ENCODE measurements at regions not wholly inside any gene's neighbourhood (a gene's known extent, or its start where the extent isn't known, plus 50 kb on each side); places are given as distances from the start of the nearest gene placed in this dataset.

DNA sequence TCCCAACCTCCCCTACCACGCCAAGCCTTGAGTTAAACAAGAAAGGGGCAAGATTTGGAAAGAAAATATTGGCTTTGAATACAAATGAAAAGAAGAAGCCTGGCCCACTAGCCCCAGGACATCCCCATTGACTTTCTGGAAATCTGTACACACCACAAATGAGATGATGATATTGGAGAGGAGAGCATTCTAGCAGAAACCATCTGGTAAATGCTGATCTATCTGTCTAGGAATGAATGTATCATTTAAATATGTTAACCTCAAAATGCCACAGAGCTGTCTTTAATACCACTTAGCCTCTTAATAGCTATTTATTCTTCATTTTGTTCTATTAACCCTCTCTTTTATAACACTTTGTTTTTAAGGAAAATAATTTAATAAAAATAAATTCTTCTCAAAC, 270.2 kb upstream of the PDE4D start:
- peaks cover 5 to 6% of the 10 kb centered on the region in 2 donors for H3K9me3 Mint-ChIP-seq
- H3K4me1 Mint-ChIP-seq (ENCODE audit: low read depth), result no peaks in the 10 kb centered on the region
- ATAC-seq (replicated peaks in 1 of 2) (no peak), DNase-seq (no peak)
- H3K4me3 Mint-ChIP-seq, result no peak overlapping the region
- no peak overlapping the region for H3K27ac Mint-ChIP-seq
- H3K27me3 Mint-ChIP-seq (ENCODE audit: low read depth), result no peaks in the 10 kb centered on the region
- no peaks in the 10 kb centered on the region for H3K36me3 Mint-ChIP-seq (ENCODE audit: insufficient read depth in 2 of 2)

DNA sequence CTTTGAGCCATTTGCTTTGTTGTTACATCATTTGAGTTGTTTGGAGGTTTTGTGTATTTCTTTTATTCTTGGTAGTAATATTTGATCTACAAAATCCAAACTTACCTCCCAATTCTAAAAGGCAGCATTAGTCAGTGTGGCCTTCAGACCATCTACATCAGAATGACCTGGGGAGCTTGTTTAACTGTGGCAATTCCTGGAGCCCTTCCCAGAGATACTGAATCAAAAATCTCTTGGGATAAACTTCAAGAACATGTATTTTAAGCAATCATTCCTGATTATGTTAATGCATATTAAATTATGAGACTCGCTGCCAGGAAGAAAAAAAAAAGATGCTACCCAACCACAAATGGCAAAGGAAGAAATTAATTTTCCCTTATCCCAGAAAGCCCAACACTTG, 268.9 kb upstream of the PDE4D start:
- no peaks in the 10 kb centered on the region for H3K36me3 Mint-ChIP-seq (ENCODE audit: insufficient read depth in 2 of 2)
- no peak overlapping the region for H3K4me3 Mint-ChIP-seq
- H3K27ac Mint-ChIP-seq, result no peak overlapping the region
- no peaks in the 10 kb centered on the region for H3K4me1 Mint-ChIP-seq (ENCODE audit: low read depth)
- no peaks in the 10 kb centered on the region for H3K27me3 Mint-ChIP-seq (ENCODE audit: low read depth)
- ATAC-seq (replicated peaks in 1 of 2) (no peak), DNase-seq (no peak)
- H3K9me3 Mint-ChIP-seq, result peaks cover under 1 to 2% of the 10 kb centered on the region in 2 donors

DNA sequence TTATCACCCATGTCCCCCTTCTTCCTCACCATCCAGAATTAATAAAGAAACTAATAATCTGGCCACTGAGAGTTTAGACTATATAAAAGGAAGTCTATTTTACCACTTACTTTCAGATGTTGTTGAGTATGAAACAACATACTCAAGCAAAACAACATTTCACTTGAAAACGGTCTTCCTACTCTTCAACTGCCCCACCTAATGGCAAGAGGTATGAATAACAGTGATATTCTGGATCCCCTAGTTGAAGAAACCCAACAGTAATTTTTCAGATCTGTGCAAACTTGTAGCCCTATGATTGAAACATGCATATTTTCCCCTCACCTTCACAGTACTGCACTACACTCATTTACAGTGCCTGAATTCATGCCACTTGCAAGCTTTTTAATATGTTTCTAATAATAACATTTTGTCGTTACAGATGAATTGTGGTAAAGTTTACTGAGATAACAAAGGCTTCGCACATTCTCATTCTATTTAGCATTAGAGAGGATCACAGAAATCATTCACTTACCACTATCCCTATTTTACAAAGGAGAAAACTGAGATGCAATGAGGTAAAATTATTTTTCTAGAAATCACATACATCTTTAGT, 267.9 kb upstream of the PDE4D start:
- no peaks in the 10 kb centered on the region for H3K4me1 Mint-ChIP-seq (ENCODE audit: low read depth)
- no peak for DNase-seq
- no peaks in the 10 kb centered on the region for H3K36me3 Mint-ChIP-seq (ENCODE audit: insufficient read depth in 2 of 2)
- peaks cover 0 to 2% of the 10 kb centered on the region in 2 donors for H3K9me3 Mint-ChIP-seq
- H3K27ac Mint-ChIP-seq, result no peak overlapping the region
- no peak overlapping the region for H3K4me3 Mint-ChIP-seq
- no peak for ATAC-seq (replicated peaks in 1 of 2)
- no peaks in the 10 kb centered on the region for H3K27me3 Mint-ChIP-seq (ENCODE audit: low read depth)

DNA sequence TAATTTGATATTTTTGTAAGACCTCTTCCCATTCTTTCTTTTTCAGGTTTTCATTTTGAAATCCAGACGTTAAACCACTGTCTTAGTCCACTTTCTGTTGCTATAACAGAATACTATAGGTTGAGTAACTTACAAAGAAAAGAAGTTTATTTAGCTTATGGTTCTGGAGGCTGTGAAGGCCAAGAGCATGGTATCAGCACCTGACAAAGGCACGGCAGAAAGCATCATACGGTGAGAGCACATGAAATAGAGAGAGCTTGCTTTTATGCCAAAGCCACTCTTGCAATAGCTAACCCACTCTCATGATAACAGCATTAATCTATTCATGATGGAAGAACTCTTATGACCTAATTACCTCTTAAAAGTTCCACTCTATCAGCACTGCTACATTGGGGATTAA, 255.6 kb upstream of the PDE4D start:
- Mint-ChIP-seq H3K27ac (no peak overlapping the region), H3K27me3 (ENCODE audit: low read depth) (no peaks in the 10 kb centered on the region), H3K4me1 (ENCODE audit: low read depth) (no peaks in the 10 kb centered on the region), H3K4me3 (no peak overlapping the region), H3K36me3 (ENCODE audit: insufficient read depth in 2 of 2) (no peaks in the 10 kb centered on the region), H3K9me3 (peaks cover 0 to 8% of the 10 kb centered on the region in 2 donors)
- ATAC-seq (replicated peaks in 1 of 2) (no peak), DNase-seq (no peak)

DNA sequence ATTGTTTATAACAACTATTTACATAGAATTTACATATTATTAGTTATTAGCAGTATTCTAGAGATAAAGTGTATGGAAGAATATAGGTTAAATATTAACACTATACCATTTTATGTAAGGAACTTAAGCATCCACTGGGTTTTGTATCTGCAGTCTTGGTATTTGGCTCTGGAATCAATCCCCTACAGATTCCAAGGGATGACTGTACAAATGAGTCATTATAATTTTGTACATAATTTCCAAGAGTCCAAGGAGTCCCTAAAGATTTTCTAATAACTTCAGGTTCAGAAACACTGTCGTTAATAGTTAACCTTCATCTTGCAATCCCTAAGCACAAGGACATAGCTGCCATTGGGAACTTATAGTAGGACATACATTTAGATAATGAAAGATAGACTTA, 254.8 kb upstream of the PDE4D start:
- no peaks in the 10 kb centered on the region for H3K36me3 Mint-ChIP-seq (ENCODE audit: insufficient read depth in 2 of 2)
- H3K27ac Mint-ChIP-seq, result no peak overlapping the region

DNA sequence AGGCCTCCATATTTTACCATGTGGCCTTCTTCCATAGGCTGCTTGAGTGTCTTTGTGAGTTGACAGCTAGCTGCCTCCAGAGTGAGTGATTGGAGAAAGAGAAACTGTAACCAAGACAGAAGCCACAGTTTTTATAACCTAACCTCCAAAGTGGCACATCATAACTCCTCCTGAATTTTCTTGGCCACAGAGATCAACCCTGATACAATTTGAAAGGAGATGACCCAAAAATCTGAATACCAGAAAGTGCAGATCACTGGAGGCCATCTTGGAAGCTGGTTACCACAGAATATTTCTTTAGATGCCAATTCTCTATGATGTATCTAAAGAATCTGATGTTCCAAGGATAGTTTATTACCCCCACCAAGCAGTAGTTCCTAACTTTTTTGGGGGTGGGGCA, 254.3 kb upstream of the PDE4D start:
- Mint-ChIP-seq H3K27ac (no peak overlapping the region), H3K4me1 (ENCODE audit: low read depth) (no peaks in the 10 kb centered on the region), H3K4me3 (no peak overlapping the region), H3K27me3 (ENCODE audit: low read depth) (no peaks in the 10 kb centered on the region), H3K9me3 (peaks cover 0 to 6% of the 10 kb centered on the region in 2 donors), H3K36me3 (ENCODE audit: insufficient read depth in 2 of 2) (no peaks in the 10 kb centered on the region)
- DNase-seq (no peak), ATAC-seq (replicated peaks in 1 of 2) (no peak)

More for the DNA sequence above, 254.8 kb upstream of the PDE4D start:
- Mint-ChIP-seq H3K4me1 (ENCODE audit: low read depth) (no peaks in the 10 kb centered on the region), H3K9me3 (peaks cover 0 to 8% of the 10 kb centered on the region in 2 donors), H3K4me3 (no peak overlapping the region), H3K27me3 (ENCODE audit: low read depth) (no peaks in the 10 kb centered on the region)
- no peak for DNase-seq
- no peak for ATAC-seq (replicated peaks in 1 of 2)

DNA sequence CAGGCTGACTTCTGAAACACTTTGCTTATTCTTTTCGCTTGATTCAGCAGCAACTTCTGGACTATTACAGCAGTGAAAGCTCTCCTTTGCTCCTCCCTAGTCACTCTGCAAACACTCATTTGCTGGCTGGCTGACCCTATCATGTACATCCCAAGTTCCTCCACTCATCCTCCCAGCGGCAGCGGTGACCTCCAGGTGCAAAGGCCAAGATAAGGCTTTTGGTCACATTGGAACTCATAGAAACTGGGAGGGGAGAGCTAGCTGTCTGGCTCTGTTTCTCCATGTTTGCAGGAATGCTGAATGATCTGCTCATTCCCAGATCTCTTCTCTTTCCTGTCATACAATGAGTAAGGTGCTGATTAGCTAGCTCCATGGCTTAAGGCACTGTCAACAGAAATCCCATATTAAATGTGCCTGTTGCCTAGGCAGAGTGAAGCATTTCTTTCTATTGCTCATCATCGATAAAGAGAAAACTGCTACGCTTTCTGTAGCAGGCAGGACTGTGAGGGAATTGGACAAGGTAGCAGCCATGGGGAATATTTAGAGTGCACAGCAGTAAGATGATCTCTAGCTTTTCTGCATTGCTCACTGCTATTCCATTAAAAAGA, 250.5 kb upstream of the PDE4D start:
- Mint-ChIP-seq H3K36me3 (ENCODE audit: insufficient read depth in 2 of 2) (no peaks in the 10 kb centered on the region), H3K4me3 (no peak overlapping the region), H3K27me3 (ENCODE audit: low read depth) (no peaks in the 10 kb centered on the region), H3K27ac (no peak overlapping the region), H3K9me3 (peaks cover 0 to 4% of the 10 kb centered on the region in 2 donors), H3K4me1 (ENCODE audit: low read depth) (no peaks in the 10 kb centered on the region)
- ATAC-seq (replicated peaks in 1 of 2), result no peak
- DNase-seq, result no peak

DNA sequence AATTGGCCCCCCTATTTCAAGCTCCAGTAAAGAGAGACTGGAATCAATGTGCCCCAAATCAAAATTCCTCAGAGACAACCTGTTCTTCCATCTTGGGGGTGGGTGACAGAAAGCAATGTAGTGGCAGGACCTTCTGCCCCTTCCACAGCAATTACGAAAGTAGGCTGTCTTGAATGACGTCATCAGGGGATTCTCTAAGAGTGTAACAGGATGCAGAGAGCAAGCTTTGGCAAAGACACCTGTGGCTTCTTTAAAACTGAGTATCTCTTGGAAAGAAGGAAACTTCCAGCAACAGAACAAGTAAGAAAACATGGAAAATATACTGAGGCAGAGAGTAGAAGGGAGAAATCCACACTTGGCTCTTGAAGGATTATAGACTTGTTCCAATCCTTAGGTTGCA, 247.6 kb upstream of the PDE4D start:
- Mint-ChIP-seq H3K9me3 (peaks cover 0 to 2% of the 10 kb centered on the region in 2 donors), H3K27ac (no peak overlapping the region), H3K4me1 (ENCODE audit: low read depth) (no peaks in the 10 kb centered on the region), H3K27me3 (ENCODE audit: low read depth) (no peaks in the 10 kb centered on the region), H3K36me3 (ENCODE audit: insufficient read depth in 2 of 2) (no peaks in the 10 kb centered on the region), H3K4me3 (no peak overlapping the region)
- DNase-seq, result no peak
- ATAC-seq (replicated peaks in 1 of 2), result no peak

DNA sequence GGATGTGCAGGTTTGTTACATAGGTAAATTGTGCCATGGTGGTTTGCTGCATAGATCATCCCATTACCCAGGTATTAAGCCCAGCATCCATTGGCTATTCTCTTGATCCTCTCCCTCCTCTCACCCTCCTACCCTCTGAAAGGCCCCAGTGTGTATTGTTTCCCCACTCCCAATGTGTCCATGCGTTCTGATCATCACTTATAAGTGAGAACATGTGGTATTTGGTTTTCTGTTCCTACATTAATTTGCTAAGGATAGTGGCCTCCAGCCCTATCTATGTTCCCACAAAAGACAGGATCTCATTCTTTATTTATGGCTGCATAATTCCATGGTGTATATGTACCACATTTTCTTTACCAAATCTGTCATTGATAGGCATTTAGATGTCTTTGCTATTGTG, 243.3 kb upstream of the PDE4D start:
- Mint-ChIP-seq H3K27ac (no peak overlapping the region), H3K4me1 (ENCODE audit: low read depth) (no peaks in the 10 kb centered on the region), H3K9me3 (peaks cover 0 to 2% of the 10 kb centered on the region in 2 donors), H3K4me3 (no peak overlapping the region), H3K27me3 (ENCODE audit: low read depth) (no peaks in the 10 kb centered on the region), H3K36me3 (ENCODE audit: insufficient read depth in 2 of 2) (no peaks in the 10 kb centered on the region)
- ATAC-seq (replicated peaks in 1 of 2) (no peak), DNase-seq (no peak)

DNA sequence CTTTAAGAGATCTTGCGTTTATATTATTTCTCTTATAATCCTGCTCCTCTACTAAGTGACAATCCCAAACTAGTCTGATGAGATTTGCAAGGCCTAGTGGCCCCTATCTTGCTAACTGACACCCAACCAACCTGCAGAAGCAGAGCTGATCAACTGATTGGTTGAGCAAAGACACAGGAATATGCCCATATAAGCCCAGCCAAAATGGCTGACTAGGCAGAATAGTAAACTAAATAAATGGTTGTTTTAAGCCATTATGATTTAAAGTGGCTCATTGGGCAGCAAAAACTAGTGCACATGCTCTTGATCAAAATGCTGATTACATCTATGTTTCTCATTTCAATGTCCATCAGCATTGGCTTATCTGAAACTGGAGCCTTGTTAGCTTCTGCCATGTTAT, 238.0 kb upstream of the PDE4D start:
- ATAC-seq (replicated peaks in 1 of 2) (no peak), DNase-seq (no peak)
- peaks cover 0 to 2% of the 10 kb centered on the region in 2 donors for H3K36me3 Mint-ChIP-seq (ENCODE audit: insufficient read depth in 2 of 2)
- H3K4me1 Mint-ChIP-seq (ENCODE audit: low read depth), result no peaks in the 10 kb centered on the region
- peaks cover 8 to 10% of the 10 kb centered on the region in 2 donors for H3K9me3 Mint-ChIP-seq
- H3K27me3 Mint-ChIP-seq (ENCODE audit: low read depth), result no peaks in the 10 kb centered on the region
- H3K4me3 Mint-ChIP-seq, result no peak overlapping the region
- no peak overlapping the region for H3K27ac Mint-ChIP-seq

DNA sequence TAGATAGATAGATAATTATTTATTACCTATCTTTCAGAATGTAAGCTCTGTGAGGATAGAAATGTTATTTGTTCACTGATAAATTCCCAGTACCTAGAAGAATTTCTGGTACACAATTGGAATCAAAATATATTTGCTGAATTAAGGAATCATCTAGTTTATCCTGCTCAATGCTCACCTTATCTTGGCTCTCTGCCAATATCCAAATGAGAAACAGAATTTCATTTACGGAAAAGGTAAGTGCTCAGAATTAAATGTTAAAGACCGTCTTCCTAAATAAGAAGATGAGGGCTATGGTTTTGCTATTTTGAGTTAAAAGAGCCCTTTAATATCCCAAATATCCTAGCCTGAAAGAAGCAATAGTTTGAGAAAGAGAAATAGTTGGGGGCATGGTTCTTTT, 232.1 kb upstream of the PDE4D start:
- ATAC-seq (replicated peaks in 1 of 2), result no peak
- Mint-ChIP-seq H3K36me3 (ENCODE audit: insufficient read depth in 2 of 2) (peaks cover 0 to 2% of the 10 kb centered on the region in 2 donors), H3K9me3 (peaks cover 13% of the 10 kb centered on the region in 2 donors), H3K4me3 (no peak overlapping the region), H3K27me3 (ENCODE audit: low read depth) (no peaks in the 10 kb centered on the region), H3K27ac (no peak overlapping the region), H3K4me1 (ENCODE audit: low read depth) (no peaks in the 10 kb centered on the region)
- DNase-seq, result no peak

DNA sequence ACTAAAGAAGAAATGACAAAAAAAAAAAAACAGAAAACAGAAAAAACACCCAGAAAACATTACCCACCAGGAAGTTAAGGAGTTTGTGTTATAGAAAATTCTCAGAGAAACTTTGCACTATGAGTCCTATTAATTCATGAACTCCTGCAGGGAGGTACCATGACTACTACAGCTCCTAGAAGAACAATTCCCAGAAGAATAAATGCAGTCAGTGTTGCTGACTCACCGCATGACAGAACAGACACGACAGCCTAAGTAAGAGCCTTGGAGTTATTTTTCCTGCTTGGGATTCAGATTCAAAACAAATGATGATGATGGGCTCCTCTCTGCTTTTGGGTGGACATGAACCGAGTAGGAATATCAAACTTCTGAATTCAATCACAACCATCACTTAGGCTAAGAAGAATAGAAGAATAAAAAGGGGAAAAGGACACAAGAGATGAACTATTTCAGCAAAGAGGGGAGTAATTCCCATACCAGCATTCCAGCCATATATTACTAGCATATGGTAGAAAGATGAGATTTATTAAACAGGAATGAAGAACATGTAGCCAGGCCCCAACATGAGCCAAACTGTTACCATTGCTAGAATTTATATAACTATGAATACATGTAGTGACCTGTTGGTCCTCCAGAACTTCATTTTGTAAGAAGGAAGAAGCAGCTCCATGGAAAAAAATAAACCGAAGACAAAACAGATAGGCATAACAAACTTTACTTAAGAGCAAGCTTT, 209.6 kb upstream of the PDE4D start:
- peaks cover 3 to 6% of the 10 kb centered on the region in 2 donors for H3K36me3 Mint-ChIP-seq (ENCODE audit: insufficient read depth in 2 of 2)
- H3K4me1 Mint-ChIP-seq (ENCODE audit: low read depth), result no peaks in the 10 kb centered on the region
- H3K27me3 Mint-ChIP-seq (ENCODE audit: low read depth), result no peaks in the 10 kb centered on the region
- ATAC-seq (replicated peaks in 1 of 2) (no peak), DNase-seq (no peak)
- no peak overlapping the region for H3K4me3 Mint-ChIP-seq
- peaks cover 5 to 9% of the 10 kb centered on the region in 2 donors for H3K9me3 Mint-ChIP-seq
- H3K27ac Mint-ChIP-seq, result no peak overlapping the region

DNA sequence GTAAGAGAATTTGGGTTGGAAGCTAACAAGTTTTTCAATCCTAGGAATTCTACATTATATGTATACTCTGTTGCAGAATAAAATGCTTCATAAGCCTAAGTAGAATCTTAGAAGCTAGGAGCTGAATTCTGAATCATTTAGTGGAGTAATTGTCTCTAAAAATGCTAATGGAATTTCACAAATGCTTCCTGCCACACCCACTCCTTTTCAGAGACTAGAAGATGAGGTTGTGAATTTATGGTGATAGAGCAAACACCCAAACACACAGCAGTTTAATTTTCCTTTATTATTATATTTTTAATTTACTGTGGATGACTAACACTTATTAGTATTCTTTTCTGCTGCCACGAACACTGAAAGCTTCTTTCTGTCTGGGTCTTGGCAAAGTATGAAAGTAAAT, 208.0 kb upstream of the PDE4D start:
- DNase-seq (no peak), ATAC-seq (replicated peaks in 1 of 2) (no peak)
- Mint-ChIP-seq H3K4me1 (ENCODE audit: low read depth) (no peaks in the 10 kb centered on the region), H3K9me3 (peaks cover 5 to 11% of the 10 kb centered on the region in 2 donors), H3K27ac (no peak overlapping the region), H3K4me3 (no peak overlapping the region), H3K36me3 (ENCODE audit: insufficient read depth in 2 of 2) (peaks cover 3 to 4% of the 10 kb centered on the region in 2 donors), H3K27me3 (ENCODE audit: low read depth) (no peaks in the 10 kb centered on the region)

Data from activated T-cell treated with anti-CD3 and anti-CD28 coated beads, Interleukin-2, amount 50 U/mL, for 72 hours (primary cell).